ENCODE measurements at regions not wholly inside any gene's neighbourhood (a gene's known extent, or its start where the extent isn't known, plus 50 kb on each side); places are given as distances from the start of the nearest gene placed in this dataset.

GRCh38 chr2:65807942-65808341 is 375.5 kb upstream of the SPRED2 start:
- H3K27ac ChIP-seq: no peak overlapping the region
- H3K4me1 ChIP-seq (ENCODE audit: control insufficient read depth in 1 of 2, insufficient read depth in 1 of 2, low read depth in 1 of 2, low read length in 1 of 2): no peaks in the 10 kb centered on the region
- H3K4me3 ChIP-seq (ENCODE audit: low read depth in 1 of 2, low read length in 1 of 2): no peak overlapping the region
- no peaks in the 10 kb centered on the region for H3K9me3 ChIP-seq
- TF ChIP-seq CTCF (IDR thresholded peaks at IDR 0.05): no peak
- H3K36me3 ChIP-seq: no peaks in the 10 kb centered on the region
- no peaks in the 10 kb centered on the region for H3K27me3 ChIP-seq

- Histone ChIP-seq H3K4me3 (ENCODE audit: low read depth in 1 of 2, low read length in 1 of 2) (no peak overlapping the region), H3K36me3 (no peaks in the 10 kb centered on the region), H3K4me1 (ENCODE audit: control insufficient read depth in 1 of 2, insufficient read depth in 1 of 2, low read depth in 1 of 2, low read length in 1 of 2) (no peaks in the 10 kb centered on the region), H3K9me3 (no peaks in the 10 kb centered on the region), H3K27ac (no peak overlapping the region), H3K27me3 (no peaks in the 10 kb centered on the region)
- no peak for TF ChIP-seq CTCF (IDR thresholded peaks at IDR 0.05)
Measured at GRCh38 chr2:65804777-65805176, 372.4 kb upstream of the SPRED2 start.

- Histone ChIP-seq H3K9me3 (no peaks in the 10 kb centered on the region), H3K27ac (no peak overlapping the region), H3K27me3 (no peaks in the 10 kb centered on the region), H3K4me3 (ENCODE audit: low read depth in 1 of 2, low read length in 1 of 2) (no peak overlapping the region), H3K4me1 (ENCODE audit: control insufficient read depth in 1 of 2, insufficient read depth in 1 of 2, low read depth in 1 of 2, low read length in 1 of 2) (no peaks in the 10 kb centered on the region), H3K36me3 (no peaks in the 10 kb centered on the region)
- TF ChIP-seq CTCF (IDR thresholded peaks at IDR 0.05): no peak
Measured at GRCh38 chr2:65802298-65802942, 370.0 kb upstream of the SPRED2 start.

GRCh38 chr2:65800998-65801397 is 368.6 kb upstream of the SPRED2 start:
- no peak for TF ChIP-seq CTCF (IDR thresholded peaks at IDR 0.05)
- H3K27me3 ChIP-seq: no peaks in the 10 kb centered on the region
- H3K4me3 ChIP-seq (ENCODE audit: low read depth in 1 of 2, low read length in 1 of 2): no peak overlapping the region

GRCh38 chr2:65799141-65799854 is 366.9 kb upstream of the SPRED2 start:
- Histone ChIP-seq H3K36me3 (no peaks in the 10 kb centered on the region), H3K4me3 (ENCODE audit: low read depth in 1 of 2, low read length in 1 of 2) (no peak overlapping the region), H3K9me3 (no peaks in the 10 kb centered on the region), H3K4me1 (ENCODE audit: control insufficient read depth in 1 of 2, insufficient read depth in 1 of 2, low read depth in 1 of 2, low read length in 1 of 2) (no peaks in the 10 kb centered on the region), H3K27me3 (no peaks in the 10 kb centered on the region), H3K27ac (no peak overlapping the region)
- TF ChIP-seq CTCF (IDR thresholded peaks at IDR 0.05): no peak

More at GRCh38 chr2:65800998-65801397, 368.6 kb upstream of the SPRED2 start:
- Histone ChIP-seq H3K36me3 (no peaks in the 10 kb centered on the region), H3K4me1 (ENCODE audit: control insufficient read depth in 1 of 2, insufficient read depth in 1 of 2, low read depth in 1 of 2, low read length in 1 of 2) (no peaks in the 10 kb centered on the region), H3K9me3 (no peaks in the 10 kb centered on the region), H3K27ac (no peak overlapping the region)
